GM10266 (cell line): ENCODE measurements at regions not wholly inside any gene's neighbourhood (a gene's known extent, or its start where the extent isn't known, plus 50 kb on each side); places are given as distances from the start of the nearest gene placed in this dataset.

Source experiments
- DNase-seq: peaks from one replicate; pipeline ENCODE4 v3.0.0; 2012; ENCODE audit errors: extremely low spot score
- CTCF ChIP-seq: IDR thresholded peaks from 2 replicates; pipeline ENCODE4 v1.5.1; 2012; ENCODE audit warnings: mild to moderate bottlenecking, low read depth; ENCODE audit not compliant: control insufficient read depth, insufficient read depth; ENCODE audit errors: missing control alignments

- TF ChIP-seq CTCF: no peak
- DNase-seq: no peak
These were observed 103.5 kb upstream of the PKDCC start for GRCh38 chr2:41944220-41944880.

GRCh38 chr2:41947701-41948396 is 100.0 kb upstream of the PKDCC start:
- no peak for TF ChIP-seq CTCF
- no peak for DNase-seq

GRCh38 chr2:41948397-41948763 is 99.4 kb upstream of the PKDCC start:
- no peak for TF ChIP-seq CTCF
- DNase-seq: no peak

- DNase-seq: no peak
These were observed 98.5 kb upstream of the PKDCC start for GRCh38 chr2:41949091-41949882.

GRCh38 chr2:41949883-41950665 is 97.7 kb upstream of the PKDCC start:
- no peak for DNase-seq
- TF ChIP-seq CTCF: no peak

More at GRCh38 chr2:41949091-41949882, 98.5 kb upstream of the PKDCC start:
- TF ChIP-seq CTCF: no peak

- no peak for TF ChIP-seq CTCF
- DNase-seq: no peak
These were observed 97.2 kb upstream of the PKDCC start for GRCh38 chr2:41950666-41950960.
